ENCODE measurements at regions not wholly inside any gene's neighbourhood (a gene's known extent, or its start where the extent isn't known, plus 50 kb on each side); places are given as distances from the start of the nearest gene placed in this dataset.
"Not testable (repeated sequence)": the region's sequence is repeated elsewhere in the genome, so short reads cannot be mapped to it uniquely, and the experiment has no call there.

DNA sequence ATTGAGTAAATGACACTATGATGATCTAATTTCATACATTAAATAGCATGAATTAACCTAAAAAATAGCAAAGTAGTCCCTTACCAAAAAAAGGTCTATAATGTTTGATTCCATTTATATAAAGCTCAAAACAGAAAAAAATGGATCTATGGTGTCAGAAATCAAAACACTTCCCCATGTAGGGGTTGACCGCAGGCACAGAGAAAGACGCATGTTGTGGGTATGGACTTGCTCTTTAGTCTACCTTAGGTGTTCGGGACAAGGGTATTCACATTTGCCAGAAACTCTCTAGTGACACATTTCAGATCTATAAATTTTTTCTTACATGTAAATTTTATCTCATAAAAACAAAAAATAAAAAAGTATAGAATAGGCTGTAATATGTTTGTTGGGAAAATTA is 1262.9 kb downstream of the TMEM121 start:
- intact Hi-C loops (cut with DNase I), result no loop called here
- Histone ChIP-seq H3K36me3 (replicated peaks in 1 of 2; ENCODE audit: insufficient read depth in 1 of 2, low read depth in 2 of 2) (no peaks in the 10 kb centered on the region), H3K4me3 (no peak overlapping the region), H3K4me1 (no peaks in the 10 kb centered on the region), H3K9me3 (no peaks in the 10 kb centered on the region), H3K27me3 (no peaks in the 10 kb centered on the region), H3K27ac (no peak overlapping the region)
- WGBS, 2 donors, result 77 to 89% methylated on average over 3 of the region's 3 CpGs
- no peak for ATAC-seq
- TF ChIP-seq POLR2A (IDR thresholded peaks at IDR 0.05) (no peak), CTCF (IDR thresholded peaks at IDR 0.05) (no peak)
- DNase-seq, result no peak

GRCh38 chr14:106790189-106791036 is 1264.0 kb downstream of the TMEM121 start:
- no peak for ATAC-seq

GRCh38 chr14:106792543-106792942 is 1266.2 kb downstream of the TMEM121 start:
- intact Hi-C loops (cut with DNase I), result no loop called here
- H3K4me3 ChIP-seq, result no peak overlapping the region
- no peaks in the 10 kb centered on the region for H3K36me3 ChIP-seq (replicated peaks in 1 of 2; ENCODE audit: insufficient read depth in 1 of 2, low read depth in 2 of 2)
- WGBS, 2 donors, result 75 to 86% methylated on average over 5 of the region's 5 CpGs
- no peak overlapping the region for H3K27ac ChIP-seq
- DNase-seq, result no peak
- H3K27me3 ChIP-seq, result no peaks in the 10 kb centered on the region
- TF ChIP-seq CTCF (IDR thresholded peaks at IDR 0.05) (no peak), POLR2A (IDR thresholded peaks at IDR 0.05) (no peak)
- ATAC-seq, result no peak
- H3K9me3 ChIP-seq, result no peaks in the 10 kb centered on the region
- H3K4me1 ChIP-seq, result no peaks in the 10 kb centered on the region

More at GRCh38 chr14:106790189-106791036, 1264.0 kb downstream of the TMEM121 start:
- H3K4me1 ChIP-seq, result no peaks in the 10 kb centered on the region
- H3K4me3 ChIP-seq, result no peak overlapping the region
- no peak for TF ChIP-seq POLR2A (IDR thresholded peaks at IDR 0.05)
- peak; percentile 53 to 87 (median 71) for TF ChIP-seq CTCF (IDR thresholded peaks at IDR 0.05)
- H3K27ac ChIP-seq, result no peak overlapping the region
- DNase-seq, result peak; percentile 66 to 88 (median 78)
- WGBS, 2 donors, result 27 to 38% methylated on average over 17 of the region's 17 CpGs
- H3K36me3 ChIP-seq (replicated peaks in 1 of 2; ENCODE audit: insufficient read depth in 1 of 2, low read depth in 2 of 2), result no peaks in the 10 kb centered on the region
- no peaks in the 10 kb centered on the region for H3K9me3 ChIP-seq
- intact Hi-C loops (cut with DNase I), result no loop called here
- no peaks in the 10 kb centered on the region for H3K27me3 ChIP-seq

- DNase-seq; ATAC-seq; intact Hi-C loops (cut with DNase I); H3K4me3 ChIP-seq; H3K27ac ChIP-seq; H3K27me3 ChIP-seq; H3K36me3 ChIP-seq (replicated peaks in 1 of 2; ENCODE audit: insufficient read depth in 1 of 2, low read depth in 2 of 2); H3K9me3 ChIP-seq; H3K4me1 ChIP-seq: not testable (repeated sequence)
- WGBS, 2 donors, result 41 to 48% methylated on average over 4 of the region's 4 CpGs
These were observed 1271.8 kb downstream of the TMEM121 start for GRCh38 chr14:106798166-106798565.

- intact Hi-C loops (cut with DNase I), result no loop called here
- DNase-seq (peak in 3 of 4 donors; percentile 26 to 54 (median 38)), ATAC-seq (no peak)
- TF ChIP-seq CTCF (IDR thresholded peaks at IDR 0.05) (peak in 4 of 7 experiments; percentile 15 to 37 (median 26)), POLR2A (IDR thresholded peaks at IDR 0.05) (no peak)
- H3K9me3 ChIP-seq, result no peaks in the 10 kb centered on the region
- 37 to 48% methylated on average over 26 of the region's 26 CpGs for WGBS, 2 donors
- no peak overlapping the region for H3K4me3 ChIP-seq
- no peaks in the 10 kb centered on the region for H3K4me1 ChIP-seq
- no peaks in the 10 kb centered on the region for H3K36me3 ChIP-seq (replicated peaks in 1 of 2; ENCODE audit: insufficient read depth in 1 of 2, low read depth in 2 of 2)
- no peaks in the 10 kb centered on the region for H3K27me3 ChIP-seq
- no peak overlapping the region for H3K27ac ChIP-seq
These were observed 1276.3 kb downstream of the TMEM121 start for GRCh38 chr14:106802413-106803364.

Data from body of pancreas (tissue), 4 donors.